HTR-8/SVneo (cell line): ENCODE measurements at regions not wholly inside any gene's neighbourhood (a gene's known extent, or its start where the extent isn't known, plus 50 kb on each side); places are given as distances from the start of the nearest gene placed in this dataset.

Source experiments
- DNase-seq: peaks from one replicate; pipeline ENCODE4 v3.0.0; 2011; ENCODE audit warnings: low spot score, mixed read lengths; ENCODE audit not compliant: insufficient read length
- FAIRE-seq: peaks from 2 replicates; lab custom pipeline; 2011; peaks lifted over from hg19 to GRCh38; lab: Jason Lieb, UNC

DNA sequence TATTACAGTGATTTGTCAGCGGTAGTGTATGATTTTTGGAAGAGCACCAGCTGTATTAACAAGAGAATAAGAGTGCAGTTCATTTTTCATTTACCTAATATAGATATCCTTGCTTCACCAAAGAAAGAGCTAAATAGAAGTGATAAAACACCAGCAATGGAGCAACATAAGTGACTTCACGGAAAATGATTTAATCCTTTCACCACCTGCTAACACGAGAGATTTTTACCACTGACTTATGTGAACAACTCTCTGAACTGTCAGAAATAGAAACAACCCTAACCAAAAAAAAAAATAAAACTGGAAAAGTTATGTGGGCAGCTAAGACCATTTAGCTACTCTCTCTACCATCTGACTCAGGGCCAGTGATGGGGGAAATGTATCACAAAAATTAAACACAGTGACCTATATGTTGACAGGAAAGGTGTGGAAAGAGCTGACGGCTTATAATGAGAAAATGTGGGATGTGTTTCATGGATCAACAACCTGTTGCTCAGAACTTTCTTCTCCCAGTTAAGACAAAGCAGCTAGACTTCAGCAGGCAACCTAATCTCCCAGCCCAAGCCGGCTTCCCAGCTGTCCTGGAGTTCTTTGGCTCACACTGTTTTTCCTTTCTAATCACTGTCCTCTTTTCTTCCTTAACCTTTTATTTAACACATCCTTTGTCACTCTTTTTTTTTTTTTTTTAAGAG, 272.7 kb downstream of the SS18 start:
- FAIRE-seq (no peak), DNase-seq (no peak)

GRCh38 chr18:25815659-25816058, 274.8 kb downstream of the SS18 start:
- FAIRE-seq = no peak

GRCh38 chr18:25814841-25815458, 275.5 kb downstream of the SS18 start:
- no peak for FAIRE-seq
- DNase-seq = no peak

More at GRCh38 chr18:25815659-25816058, 274.8 kb downstream of the SS18 start:
- DNase-seq = no peak

DNA sequence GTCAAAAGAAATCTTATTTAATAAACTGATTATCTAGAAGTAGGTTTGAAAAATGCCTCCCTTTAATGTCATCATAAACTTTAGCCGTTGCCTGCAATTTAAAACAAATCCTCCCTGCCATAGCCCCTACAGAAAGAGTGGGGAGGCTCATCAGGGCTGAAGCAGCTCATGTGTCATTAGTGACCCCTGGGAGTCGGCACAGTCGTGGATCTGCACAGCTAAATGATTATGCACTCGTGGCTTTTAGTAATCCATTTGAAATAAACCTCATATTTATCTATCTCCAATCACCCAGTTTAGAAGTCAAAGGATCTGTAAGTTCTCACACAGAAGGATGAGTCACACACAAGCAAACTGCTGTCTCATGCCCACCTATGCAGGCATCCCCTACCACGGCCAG, 277.3 kb downstream of the SS18 start:
- DNase-seq = no peak
- no peak for FAIRE-seq

- FAIRE-seq (no peak), DNase-seq (no peak)
These were observed 279.7 kb downstream of the SS18 start for GRCh38 chr18:25810736-25811135.

- no peak for FAIRE-seq
These were observed 284.5 kb downstream of the SS18 start for GRCh38 chr18:25805939-25806338.

GRCh38 chr18:25805323-25805722, 285.1 kb downstream of the SS18 start:
- DNase-seq = no peak
- FAIRE-seq = no peak

More at GRCh38 chr18:25805939-25806338, 284.5 kb downstream of the SS18 start:
- no peak for DNase-seq

DNA sequence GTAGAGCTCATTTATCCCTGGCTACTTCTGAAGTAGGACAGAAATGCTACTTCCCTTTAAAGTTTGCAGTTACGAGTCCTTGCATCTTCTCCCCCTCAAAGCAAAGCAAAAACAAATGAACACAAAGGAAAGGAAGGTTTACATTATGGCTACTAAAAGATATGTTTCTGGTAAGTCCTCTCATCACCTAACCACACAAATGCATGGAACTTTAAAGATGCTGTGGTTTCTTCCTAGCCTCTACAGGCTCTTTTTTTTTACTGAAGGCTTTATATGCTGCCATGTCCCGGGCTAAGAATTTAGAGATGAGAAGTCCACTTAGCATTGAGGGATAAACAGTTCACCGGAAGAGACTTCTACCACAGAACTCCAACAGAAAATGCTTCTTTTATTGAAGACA, 291.2 kb downstream of the SS18 start:
- DNase-seq (no peak), FAIRE-seq (no peak)

DNA sequence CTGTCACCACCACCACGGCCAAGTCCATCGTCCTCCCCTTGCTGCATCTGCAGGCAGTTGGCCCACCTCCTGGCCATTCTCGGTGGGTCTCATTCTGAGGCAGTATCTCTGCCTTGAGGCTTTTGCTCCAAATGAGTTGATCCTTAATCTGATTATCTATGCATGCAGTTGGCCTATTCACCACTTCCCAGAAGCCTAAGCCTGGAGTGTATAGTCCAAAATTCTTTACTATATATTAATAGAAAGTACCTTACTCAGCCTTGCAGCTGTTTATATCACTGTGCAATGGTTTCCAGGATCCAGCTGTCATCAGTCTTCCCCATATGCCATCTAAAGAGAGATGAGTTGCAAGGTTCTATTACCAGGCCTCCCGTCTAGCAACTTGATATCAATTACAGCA, 292.4 kb downstream of the SS18 start:
- FAIRE-seq (no peak), DNase-seq (no peak)

GRCh38 chr18:25795213-25795612, 295.2 kb downstream of the SS18 start:
- no peak for DNase-seq
- no peak for FAIRE-seq

GRCh38 chr18:25787276-25787675, 303.1 kb downstream of the SS18 start:
- DNase-seq (no peak), FAIRE-seq (no peak)

DNA sequence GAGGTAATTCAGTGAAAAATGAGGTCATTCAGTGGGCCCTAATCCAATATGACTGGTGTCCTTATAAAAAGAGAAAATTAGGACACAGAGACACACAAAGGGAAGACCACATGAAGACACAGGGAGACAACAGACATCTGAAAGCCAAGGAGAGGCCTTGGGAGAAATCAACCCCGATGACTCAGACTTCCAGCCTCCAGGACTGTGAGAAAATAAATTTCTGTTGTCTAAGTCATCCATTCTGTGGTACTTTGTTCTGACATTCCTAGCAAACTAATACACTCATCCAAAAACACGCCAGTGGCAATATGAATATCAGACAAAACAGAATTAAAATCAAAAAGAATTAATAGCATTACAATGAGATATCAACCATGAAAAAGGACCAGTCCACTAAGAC, 303.7 kb downstream of the SS18 start:
- no peak for FAIRE-seq
- DNase-seq = peak; percentile 5

DNA sequence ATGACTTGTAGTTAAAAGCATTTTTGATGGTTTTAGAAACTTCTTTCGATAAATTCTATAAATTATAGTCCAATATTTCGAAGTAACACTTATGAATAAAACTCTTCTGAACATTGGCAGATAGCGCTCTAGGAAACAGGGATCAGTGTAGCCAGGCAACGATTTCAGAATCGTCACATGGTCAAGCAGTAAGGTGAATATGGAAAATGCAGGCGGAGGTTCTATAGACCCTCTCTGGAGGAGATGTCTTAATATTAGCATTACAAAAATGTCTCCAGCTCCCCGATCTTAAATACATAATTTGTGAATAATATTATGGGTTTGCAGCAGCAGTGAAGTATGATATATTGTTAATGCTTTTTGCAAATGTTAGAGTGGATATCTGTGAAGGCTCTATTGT, 310.3 kb downstream of the SS18 start:
- DNase-seq = no peak
- FAIRE-seq = no peak

DNA sequence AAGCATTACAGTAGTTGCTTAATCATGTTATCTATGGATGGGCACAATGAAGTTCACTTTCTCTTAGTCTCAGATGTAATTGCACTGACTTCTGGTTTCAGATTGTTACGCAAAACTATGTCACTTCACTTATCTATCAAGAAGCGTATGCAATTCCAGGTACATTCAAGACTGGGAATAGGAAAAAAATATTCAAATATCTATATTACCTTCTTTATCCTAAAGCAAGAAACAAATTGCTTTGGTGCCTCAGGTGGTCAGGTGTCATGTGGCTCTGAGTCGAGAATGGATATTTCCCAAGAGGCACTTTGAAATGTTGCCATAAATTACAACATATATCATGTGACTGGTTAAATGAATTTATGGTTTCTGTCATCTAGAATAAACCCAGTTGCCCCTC, 318.6 kb downstream of the SS18 start:
- DNase-seq (no peak), FAIRE-seq (no peak)

GRCh38 chr18:25764777-25765176, 325.6 kb downstream of the SS18 start:
- no peak for DNase-seq
- no peak for FAIRE-seq

- FAIRE-seq (no peak), DNase-seq (no peak)
These were observed 331.3 kb downstream of the SS18 start for GRCh38 chr18:25759111-25759510.

- DNase-seq (no peak), FAIRE-seq (no peak)
These were observed 346.7 kb downstream of the SS18 start for GRCh38 chr18:25743646-25744151.

- DNase-seq (no peak), FAIRE-seq (no peak)
These were observed 351.0 kb downstream of the SS18 start for GRCh38 chr18:25739376-25739775.

- DNase-seq (no peak), FAIRE-seq (no peak)
These were observed 352.6 kb downstream of the SS18 start for GRCh38 chr18:25737710-25738311.

- FAIRE-seq (no peak), DNase-seq (no peak)
These were observed 353.9 kb downstream of the SS18 start for GRCh38 chr18:25736516-25736915.

DNA sequence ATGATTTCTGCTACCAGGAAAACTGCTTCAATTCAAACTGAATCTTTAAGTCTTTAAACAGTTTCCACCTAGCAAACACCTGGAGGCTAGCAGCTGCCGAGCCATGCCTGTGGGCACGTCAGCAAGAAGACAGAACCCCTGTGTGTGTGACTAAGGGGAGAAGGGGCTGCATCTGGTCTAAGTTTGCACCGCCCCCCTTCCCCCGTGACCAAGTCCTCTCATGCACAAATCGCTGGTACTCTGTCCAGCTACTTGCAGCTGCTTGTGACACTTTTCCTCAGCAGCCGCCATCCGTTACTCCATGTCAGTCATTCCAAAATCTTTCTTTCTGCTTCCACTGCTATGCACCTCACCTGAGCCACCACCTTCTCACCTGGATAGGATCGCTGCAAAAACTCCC, 355.0 kb downstream of the SS18 start:
- FAIRE-seq (no peak), DNase-seq (no peak)
